VCaP (cell line): ENCODE measurements at regions not wholly inside any gene's neighbourhood (a gene's known extent, or its start where the extent isn't known, plus 50 kb on each side); places are given as distances from the start of the nearest gene placed in this dataset.

Experiments used
- H3K27ac ChIP-seq: fragments of 450-650 bp; 2 replicates; pipeline ENCODE4 v1.5.1; 2017
- CTCF ChIP-seq: fragments of 450-650 bp; conservative IDR thresholded peaks from 2 replicates; pipeline ENCODE4 v1.5.1; 2017; ENCODE audit warnings: mild to moderate bottlenecking, moderate library complexity

- no peak overlapping the region for H3K27ac ChIP-seq
- no peak for TF ChIP-seq CTCF
Observed at GRCh38 chr18:29196307-29196706, 1019.4 kb upstream of the CDH2 start.

- no peak overlapping the region for H3K27ac ChIP-seq
- TF ChIP-seq CTCF = peak; percentile 42
Observed at GRCh38 chr18:29191263-29191662, 1014.3 kb upstream of the CDH2 start.

- no peak overlapping the region for H3K27ac ChIP-seq
Observed at GRCh38 chr18:29188760-29189159, 1011.8 kb upstream of the CDH2 start.

GRCh38 chr18:29185801-29186200 lies 1008.9 kb upstream of the CDH2 start:
- no peak for TF ChIP-seq CTCF
- H3K27ac ChIP-seq = no peak overlapping the region

More at GRCh38 chr18:29188760-29189159, 1011.8 kb upstream of the CDH2 start:
- TF ChIP-seq CTCF = no peak

GRCh38 chr18:29184654-29185053 lies 1007.7 kb upstream of the CDH2 start:
- TF ChIP-seq CTCF = no peak
- no peak overlapping the region for H3K27ac ChIP-seq

- no peak for TF ChIP-seq CTCF
Observed at GRCh38 chr18:29181151-29181901, 1004.4 kb upstream of the CDH2 start.

GRCh38 chr18:29176681-29177080 lies 999.8 kb upstream of the CDH2 start:
- no peak overlapping the region for H3K27ac ChIP-seq
- no peak for TF ChIP-seq CTCF

More at GRCh38 chr18:29181151-29181901, 1004.4 kb upstream of the CDH2 start:
- H3K27ac ChIP-seq = no peak overlapping the region
